ENCODE measurements at regions not wholly inside any gene's neighbourhood (a gene's known extent, or its start where the extent isn't known, plus 50 kb on each side); places are given as distances from the start of the nearest gene placed in this dataset.

- no TSS peak for BruUV-seq (replicated peaks)
- DNase-seq (ENCODE audit: low spot score) (no peak), ATAC-seq (no peak), FAIRE-seq (no peak)
- Histone ChIP-seq H3K36me3 (replicated peaks in 1 of 2; ENCODE audit: control insufficient read depth in 1 of 2, insufficient read depth in 2 of 2, low read length in 2 of 2) (no peaks in the 10 kb centered on the region), H4K20me1 (ENCODE audit: insufficient read depth, low read length) (no peaks in the 10 kb centered on the region), H3K79me2 (ENCODE audit: insufficient read depth, low read length) (no peaks in the 10 kb centered on the region), H3K4me3 (replicated peaks in 1 of 3; ENCODE audit: insufficient read depth in 1 of 3, low read depth in 2 of 3, low read length in 3 of 3) (no peak overlapping the region), H3K27me3 (ENCODE audit: control insufficient read depth in 1 of 2, insufficient read depth in 2 of 2, low read length in 2 of 2) (no peaks in the 10 kb centered on the region; a peak in 1 of 5 replicates), H3K9me3 (ENCODE audit: low read length) (no peaks in the 10 kb centered on the region), H3K4me1 (ENCODE audit: insufficient read depth, low read length) (no peaks in the 10 kb centered on the region), H2AFZ (ENCODE audit: low read length) (no peak overlapping the region), H3K4me2 (ENCODE audit: low read depth, low read length) (no peak overlapping the region), H3K27ac (ENCODE audit: extremely low read length, insufficient read depth, low read length) (no peak overlapping the region), H3K9ac (ENCODE audit: insufficient read depth, low read depth, low read length) (no peak overlapping the region)
- in situ Hi-C loops (cut with HindIII; ENCODE audit: extremely low pct_ligation_motif_present, low pct_unique_long_range_greater_than_20kb) (no loop called here), intact Hi-C loops (cut with micrococcal nuclease; ENCODE audit: unreplicated experiment) (no loop called here)
- ChIA-PET CTCF (ENCODE audit: low intra/inter-chr PET ratio, low total read pairs) (no interaction called here), POLR2A (no interaction called here)
- WGBS (ENCODE audit: low lambda C conversion rate): 36% methylated on average over 4 of the region's 4 CpGs
- TF ChIP-seq ZNF790 (CRISPR knock-in tag; IDR thresholded peaks at IDR 0.05; ENCODE audit: borderline replicate concordance): no peak
- TF ChIP-seq RAD21 (CRISPR knock-in tag; IDR thresholded peaks at IDR 0.05): no peak
- no peak for TF ChIP-seq ZNF609 (CRISPR knock-in tag; IDR thresholded peaks at IDR 0.05; ENCODE audit: borderline replicate concordance)
- no peak for TF ChIP-seq MXD3 (CRISPR knock-in tag; IDR thresholded peaks at IDR 0.05)
- TF ChIP-seq NBN (conservative IDR thresholded peaks at IDR 0.05): no peak
- TF ChIP-seq ZNF713 (CRISPR knock-in tag; IDR thresholded peaks at IDR 0.05): no peak
- TF ChIP-seq ZNF446 (CRISPR knock-in tag; IDR thresholded peaks at IDR 0.05): no peak
- no peak for TF ChIP-seq ZNF792 (CRISPR knock-in tag; IDR thresholded peaks at IDR 0.05)
- no peak for TF ChIP-seq ZBTB40 (IDR thresholded peaks at IDR 0.05)
- TF ChIP-seq ZBTB40 (CRISPR knock-in tag; IDR thresholded peaks at IDR 0.05): no peak
- no peak for TF ChIP-seq KDM6A (CRISPR knock-in tag; IDR thresholded peaks at IDR 0.05; ENCODE audit: low read depth)
These were observed 115.3 kb upstream of the RUNX1 start for GRCh38 chr21:35164380-35164779.

Measured in HepG2 (cell line).